ENCODE measurements at regions not wholly inside any gene's neighbourhood (a gene's known extent, or its start where the extent isn't known, plus 50 kb on each side); places are given as distances from the start of the nearest gene placed in this dataset.

GRCh38 chr5:72691751-72692150 is 124.7 kb upstream of the TNPO1 start:
- no peak for TF ChIP-seq CTCF (IDR thresholded peaks at IDR 0.05)
- TF ChIP-seq POLR2A (IDR thresholded peaks at IDR 0.05): no peak
